Thoracic aorta (tissue), 2 donors: ENCODE measurements at regions not wholly inside any gene's neighbourhood (a gene's known extent, or its start where the extent isn't known, plus 50 kb on each side); places are given as distances from the start of the nearest gene placed in this dataset.

Experiments used
- ATAC-seq: fragments of 150-250 bp; one replicate; pipeline ENCODE4 v1.8.0; 2017; ENCODE audit warnings: low read depth; ENCODE audit not compliant: insufficient number of reproducible peaks, low FRiP score
- DNase-seq: peaks from one replicate; pipeline ENCODE4 v3.0.0-alpha.2; 2020; ENCODE audit warnings: low spot score
- H3K27ac ChIP-seq, 2 donors: fragments of 200-600 bp; sonication (generic); 1 replicate in 1 of 2; 2 replicates in 1 of 2; pipeline ENCODE4 v1.5.1; 2016; ENCODE audit warnings: mild to moderate bottlenecking in 2 of 2, moderate library complexity in 2 of 2
- H3K27me3 ChIP-seq: fragments of 200-600 bp; sonication (generic); replicated peaks from 2 replicates; pipeline ENCODE4 v1.6.0; 2016; ENCODE audit warnings: mild to moderate bottlenecking; ENCODE audit not compliant: insufficient read depth
- H3K36me3 ChIP-seq: fragments of 200-600 bp; sonication (generic); one replicate; pipeline ENCODE4 v1.5.1; 2016
- H3K4me1 ChIP-seq, 2 donors: fragments of 200-600 bp; sonication (generic); 1 replicate in 1 of 2; 2 replicates in 1 of 2; pipeline versions ENCODE4 v1.5.1 to v1.6.0; 2016; ENCODE audit warnings: low read depth in 2 of 2, mild to moderate bottlenecking in 1 of 2; ENCODE audit not compliant: control insufficient read depth in 1 of 2
- H3K4me3 ChIP-seq: fragments of 200-600 bp; sonication (generic); 2 replicates; pipeline ENCODE4 v1.5.1; 2016; ENCODE audit warnings: mild to moderate bottlenecking
- H3K9me3 ChIP-seq: fragments of 200-600 bp; sonication (generic); 2 replicates; pipeline ENCODE4 v1.5.1; 2016
- TF ChIP-seq, protein P1 (sequence below): fragments of 200-600 bp; sonication (generic); IDR thresholded peaks from one replicate; pipeline ENCODE4 v1.5.1; 2019; ENCODE audit warnings: antibody characterized with exemption

DNA sequence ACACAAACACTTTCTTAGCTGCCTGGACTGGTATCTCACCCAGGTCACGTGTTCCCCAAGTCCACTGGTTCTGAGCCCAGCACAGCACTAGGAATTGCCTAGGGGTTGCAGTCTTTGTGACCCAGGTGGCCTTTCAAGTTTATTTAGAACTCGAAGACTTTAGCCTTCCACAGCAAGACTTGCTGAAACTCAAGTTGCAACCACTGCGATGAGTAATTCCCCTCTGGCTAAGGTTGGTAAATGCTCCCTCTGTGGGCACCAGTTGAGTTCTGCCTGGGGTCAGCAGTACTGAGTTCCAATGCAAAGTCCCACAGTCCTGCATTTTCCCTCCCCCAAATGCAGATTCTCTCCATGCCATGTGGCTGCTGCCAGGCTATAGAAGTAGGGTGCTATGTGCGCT lies 77.6 kb upstream of the MOCS1 start:
- Histone ChIP-seq H3K27ac (no peak overlapping the region), H3K4me1 (no peaks in the 10 kb centered on the region), H3K27me3 (no peaks in the 10 kb centered on the region), H3K9me3 (peaks cover 5% of the 10 kb centered on the region), H3K4me3 (no peak overlapping the region), H3K36me3 (no peaks in the 10 kb centered on the region)
- DNase-seq (no peak), ATAC-seq (no peak)
- TF ChIP-seq, protein P1, sequence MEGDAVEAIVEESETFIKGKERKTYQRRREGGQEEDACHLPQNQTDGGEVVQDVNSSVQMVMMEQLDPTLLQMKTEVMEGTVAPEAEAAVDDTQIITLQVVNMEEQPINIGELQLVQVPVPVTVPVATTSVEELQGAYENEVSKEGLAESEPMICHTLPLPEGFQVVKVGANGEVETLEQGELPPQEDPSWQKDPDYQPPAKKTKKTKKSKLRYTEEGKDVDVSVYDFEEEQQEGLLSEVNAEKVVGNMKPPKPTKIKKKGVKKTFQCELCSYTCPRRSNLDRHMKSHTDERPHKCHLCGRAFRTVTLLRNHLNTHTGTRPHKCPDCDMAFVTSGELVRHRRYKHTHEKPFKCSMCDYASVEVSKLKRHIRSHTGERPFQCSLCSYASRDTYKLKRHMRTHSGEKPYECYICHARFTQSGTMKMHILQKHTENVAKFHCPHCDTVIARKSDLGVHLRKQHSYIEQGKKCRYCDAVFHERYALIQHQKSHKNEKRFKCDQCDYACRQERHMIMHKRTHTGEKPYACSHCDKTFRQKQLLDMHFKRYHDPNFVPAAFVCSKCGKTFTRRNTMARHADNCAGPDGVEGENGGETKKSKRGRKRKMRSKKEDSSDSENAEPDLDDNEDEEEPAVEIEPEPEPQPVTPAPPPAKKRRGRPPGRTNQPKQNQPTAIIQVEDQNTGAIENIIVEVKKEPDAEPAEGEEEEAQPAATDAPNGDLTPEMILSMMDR, result no peak

DNA sequence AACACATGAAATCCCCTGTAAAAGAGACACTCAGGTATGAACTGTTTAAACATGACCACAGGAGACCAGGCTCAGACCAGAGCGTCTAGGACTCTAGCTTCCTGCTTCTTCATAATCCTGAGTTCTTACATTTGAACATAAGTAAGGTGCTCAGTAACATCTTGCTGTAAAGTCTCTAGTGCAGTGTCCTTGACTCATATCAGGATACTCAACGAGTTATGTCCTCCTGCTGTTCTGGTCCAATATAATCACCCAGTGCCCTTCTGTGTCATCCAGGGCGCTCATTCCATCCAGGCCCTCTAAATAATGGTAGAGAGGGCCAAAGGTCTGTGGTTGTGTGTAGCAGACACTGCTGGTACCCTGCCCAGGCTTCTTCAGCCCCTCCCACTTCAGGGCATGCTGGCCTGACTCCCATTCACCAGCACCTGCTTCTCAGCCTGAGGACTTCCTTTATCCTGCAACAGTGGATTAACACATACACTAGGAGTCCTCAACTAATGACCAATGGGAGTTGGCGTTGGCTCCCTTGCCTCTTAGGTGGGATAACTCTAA lies 66.8 kb upstream of the MOCS1 start:
- TF ChIP-seq, protein P1, result no peak
- ATAC-seq (no peak), DNase-seq (no peak)
- Histone ChIP-seq H3K27me3 (no peaks in the 10 kb centered on the region), H3K4me1 (peaks cover 0 to 5% of the 10 kb centered on the region in 2 donors), H3K4me3 (no peak overlapping the region), H3K36me3 (no peaks in the 10 kb centered on the region), H3K27ac (no peak overlapping the region), H3K9me3 (no peaks in the 10 kb centered on the region)

GRCh38 chr6:39999006-39999867 lies 65.0 kb upstream of the MOCS1 start:
- Histone ChIP-seq H3K36me3 (no peaks in the 10 kb centered on the region), H3K9me3 (no peaks in the 10 kb centered on the region), H3K4me1 (peaks cover 0 to 5% of the 10 kb centered on the region in 2 donors), H3K4me3 (no peak overlapping the region), H3K27ac (no peak overlapping the region), H3K27me3 (no peaks in the 10 kb centered on the region)
- DNase-seq, result no peak
- ATAC-seq, result no peak
- TF ChIP-seq, protein P1, result no peak

GRCh38 chr6:39998126-39998525 lies 63.9 kb upstream of the MOCS1 start:
- Histone ChIP-seq H3K4me1 (peaks cover 0 to 5% of the 10 kb centered on the region in 2 donors), H3K27ac (no peak overlapping the region), H3K36me3 (no peaks in the 10 kb centered on the region), H3K27me3 (no peaks in the 10 kb centered on the region), H3K9me3 (peaks cover 9% of the 10 kb centered on the region), H3K4me3 (no peak overlapping the region)
- TF ChIP-seq, protein P1, result no peak
- ATAC-seq (no peak), DNase-seq (no peak)

DNA sequence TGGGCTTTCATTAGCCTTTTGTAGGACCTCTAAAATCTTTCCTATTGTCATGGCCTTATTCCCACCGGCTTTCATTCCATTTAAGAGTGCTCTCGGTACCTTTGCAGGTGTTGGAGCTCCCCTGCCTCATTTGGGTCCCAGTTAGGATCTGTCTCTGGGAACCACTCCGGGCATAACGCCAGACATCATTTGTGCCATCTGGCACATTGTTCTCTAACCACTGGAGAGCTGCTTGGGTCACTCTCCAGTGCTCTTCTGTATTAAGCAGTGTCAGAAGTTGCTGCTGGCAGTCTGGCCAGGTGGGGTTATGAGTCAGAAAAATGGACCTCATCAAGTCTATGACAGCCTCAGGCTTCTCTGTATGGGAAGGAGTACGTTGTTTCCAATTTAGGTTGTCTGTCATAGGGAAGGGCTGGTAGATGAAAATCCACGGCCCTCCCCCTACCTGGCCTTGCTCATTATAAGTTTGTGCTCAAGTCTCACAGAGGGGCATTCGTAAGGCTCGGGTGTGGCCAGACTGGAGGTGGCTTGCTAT lies 62.9 kb upstream of the MOCS1 start:
- Histone ChIP-seq H3K9me3 (peaks cover 11% of the 10 kb centered on the region), H3K4me1 (peaks cover 0 to 5% of the 10 kb centered on the region in 2 donors), H3K27ac (no peak overlapping the region), H3K4me3 (no peak overlapping the region), H3K36me3 (no peaks in the 10 kb centered on the region), H3K27me3 (no peaks in the 10 kb centered on the region)
- DNase-seq, result no peak
- ATAC-seq, result no peak
- TF ChIP-seq, protein P1, result no peak
